EH (cell line): ENCODE measurements at regions not wholly inside any gene's neighbourhood (a gene's known extent, or its start where the extent isn't known, plus 50 kb on each side); places are given as distances from the start of the nearest gene placed in this dataset.

Experiments
- DNase-seq: peaks from one replicate; pipeline ENCODE4 v3.0.0-alpha.2; 2015; ENCODE audit warnings: low read depth

DNA sequence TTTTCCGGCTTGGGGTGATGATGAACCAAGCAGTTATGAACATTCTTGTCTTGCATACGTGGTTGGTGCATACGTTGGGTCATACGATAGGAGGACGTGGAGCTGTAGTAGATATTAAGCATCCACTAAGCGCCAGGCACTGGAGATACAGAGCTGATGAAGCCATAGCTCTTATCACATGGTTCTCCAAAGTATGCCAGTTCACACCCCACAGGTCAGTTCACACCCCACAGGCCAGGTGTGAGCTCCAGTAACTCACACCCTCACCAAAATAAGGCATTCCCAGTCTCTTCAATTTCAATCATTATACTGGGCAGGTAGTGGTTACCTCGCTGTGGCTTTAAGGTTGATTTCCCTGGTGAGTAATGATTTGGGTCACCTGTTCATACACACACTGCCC is 335.5 kb downstream of the FOXL1 start:
- DNase-seq = no peak

DNA sequence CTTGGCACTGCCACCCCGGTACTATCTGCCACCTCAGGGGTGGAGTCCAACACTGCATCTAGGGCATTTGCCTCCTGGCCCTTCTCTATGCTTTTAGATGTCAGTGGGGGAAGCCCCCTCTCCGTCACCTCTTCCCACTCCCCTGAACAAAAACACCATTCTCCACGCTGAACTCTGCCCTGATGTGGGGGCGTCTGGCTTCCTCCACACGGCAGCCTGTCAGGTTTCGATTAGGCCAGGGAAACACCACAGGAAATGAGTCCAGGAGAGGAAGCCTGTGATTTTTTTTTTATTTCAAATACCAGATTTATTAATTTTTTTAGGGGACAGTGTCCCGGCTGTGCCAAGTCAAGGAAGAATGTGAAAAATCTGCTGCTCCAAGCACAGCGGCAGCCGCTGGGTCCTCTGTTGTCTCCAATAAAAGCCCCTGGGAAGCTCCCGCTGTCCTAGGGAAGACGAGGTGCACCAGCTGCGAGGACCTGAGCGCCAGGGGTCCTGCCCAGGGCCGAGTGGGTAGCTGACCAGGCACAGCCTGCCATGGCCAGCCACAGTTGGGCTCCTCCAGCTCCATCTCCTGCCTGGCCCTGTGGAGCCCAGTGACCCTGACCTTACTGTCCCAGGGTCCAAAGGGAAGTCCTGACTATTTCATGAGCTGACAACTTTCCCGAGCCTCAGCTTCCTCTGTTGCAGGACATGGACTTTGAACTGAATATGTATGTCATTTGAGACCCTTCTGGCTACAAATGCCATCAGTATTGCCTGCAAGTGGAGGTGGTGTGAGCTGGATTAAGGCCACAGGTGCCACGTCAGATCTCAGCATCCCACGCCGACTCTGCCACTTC is 336.7 kb downstream of the FOXL1 start:
- DNase-seq = no peak

DNA sequence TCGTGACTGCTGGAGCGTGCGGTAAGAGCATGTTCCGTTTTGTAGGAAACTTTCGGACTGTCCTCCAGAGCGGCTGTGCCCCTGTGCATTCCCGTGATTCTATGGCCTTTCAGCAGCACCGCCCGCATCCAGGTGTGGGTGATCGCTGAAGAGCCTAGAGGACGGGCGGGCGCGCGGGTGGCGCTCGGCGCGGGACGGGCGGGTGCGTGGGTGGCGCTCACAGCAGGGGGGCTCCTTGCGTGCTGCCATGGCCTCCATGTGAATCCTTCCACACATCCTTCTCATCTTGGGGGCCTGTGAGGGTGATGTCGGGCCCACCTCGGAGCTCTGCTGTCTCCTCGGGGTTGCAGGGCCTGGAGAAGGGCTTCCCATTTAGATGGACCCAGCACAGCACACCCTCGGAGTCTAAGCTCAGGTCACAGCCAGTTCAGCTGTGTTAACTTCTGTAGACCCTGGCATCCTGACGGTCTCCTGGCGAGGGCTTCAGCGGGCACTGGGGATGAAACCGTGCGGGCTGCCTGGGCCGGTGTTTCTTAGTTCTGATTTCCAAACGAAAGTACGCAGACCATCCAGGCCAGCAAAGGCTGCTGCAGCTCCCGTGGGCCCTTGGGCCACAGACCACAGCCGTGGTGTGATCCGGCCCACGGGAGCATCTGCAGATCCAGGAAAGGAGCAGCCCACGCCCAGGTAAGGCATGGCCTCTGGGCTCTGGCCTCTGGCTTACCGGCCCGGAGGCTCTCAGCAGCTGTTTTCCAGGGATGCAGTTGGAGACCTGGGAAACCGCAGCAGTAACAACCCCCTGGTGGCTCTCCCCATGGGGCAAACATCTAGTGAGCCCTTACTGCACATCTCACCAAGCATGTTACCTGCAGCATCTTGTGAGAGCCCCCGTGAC is 339.4 kb downstream of the FOXL1 start:
- no peak for DNase-seq

GRCh38 chr16:86918637-86919036 is 340.3 kb downstream of the FOXL1 start:
- no peak for DNase-seq

- no peak for DNase-seq
Observed at GRCh38 chr16:86919078-86919477, 340.7 kb downstream of the FOXL1 start.

GRCh38 chr16:86919578-86920305 is 341.4 kb downstream of the FOXL1 start:
- DNase-seq = no peak

DNA sequence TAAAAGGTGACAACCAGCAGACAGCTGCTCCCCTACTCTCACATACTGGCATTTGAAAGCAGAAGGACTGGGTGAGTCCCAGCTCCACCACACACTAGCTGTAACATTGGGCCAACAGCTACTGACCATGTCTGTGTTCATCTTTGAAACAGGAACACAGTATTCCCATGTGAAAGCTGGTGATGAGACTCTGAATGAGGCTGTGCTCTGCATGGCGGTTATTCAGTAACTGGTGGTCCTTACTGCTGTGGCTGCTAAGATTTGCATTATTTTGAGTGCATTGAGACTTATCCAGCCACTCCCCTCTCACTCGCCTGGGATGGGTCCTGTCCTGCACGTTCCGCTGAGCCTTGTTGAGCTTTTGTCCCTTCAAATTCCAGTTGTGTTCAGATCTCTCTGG is 342.9 kb downstream of the FOXL1 start:
- no peak for DNase-seq

- no peak for DNase-seq
Observed at GRCh38 chr16:86922311-86922710, 344.0 kb downstream of the FOXL1 start.

- no peak for DNase-seq
Observed at GRCh38 chr16:86923656-86924055, 345.3 kb downstream of the FOXL1 start.

GRCh38 chr16:86924537-86924936 is 346.2 kb downstream of the FOXL1 start:
- DNase-seq = peak; percentile 50

DNA sequence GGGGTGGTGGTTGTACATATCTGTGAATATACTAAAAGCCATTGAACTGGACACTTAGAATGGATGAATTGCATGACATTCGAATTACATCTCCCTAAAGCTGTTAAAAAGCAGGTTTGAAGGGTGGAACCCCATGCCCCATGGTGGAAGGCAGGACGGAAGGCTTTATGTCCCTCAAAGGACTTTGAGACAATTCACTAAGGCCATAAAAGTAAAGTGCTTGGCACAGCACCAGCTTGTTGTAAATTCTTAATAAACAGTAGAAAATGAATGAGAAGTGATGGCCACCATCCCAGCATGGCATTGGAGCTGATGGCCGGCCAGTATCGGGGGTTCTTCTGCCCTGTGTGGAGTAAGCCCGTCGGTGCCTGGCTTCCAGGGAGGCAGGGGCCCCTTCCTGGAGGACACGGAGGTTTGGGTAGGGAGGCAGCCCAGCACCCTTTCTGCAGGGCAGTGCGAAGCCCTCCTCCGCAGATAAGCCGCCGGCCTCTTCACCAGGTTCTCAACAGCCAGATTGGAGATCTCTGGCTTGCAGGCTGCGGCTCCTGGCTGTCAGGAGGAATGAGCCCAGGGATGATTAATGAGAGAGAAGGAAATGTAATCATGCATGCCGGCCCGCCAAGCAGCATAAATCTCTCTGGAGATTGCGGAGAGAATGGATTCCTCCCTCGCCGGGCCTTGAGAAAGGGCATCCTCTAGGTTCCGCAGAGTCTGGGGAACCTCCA is 346.9 kb downstream of the FOXL1 start:
- no peak for DNase-seq

DNA sequence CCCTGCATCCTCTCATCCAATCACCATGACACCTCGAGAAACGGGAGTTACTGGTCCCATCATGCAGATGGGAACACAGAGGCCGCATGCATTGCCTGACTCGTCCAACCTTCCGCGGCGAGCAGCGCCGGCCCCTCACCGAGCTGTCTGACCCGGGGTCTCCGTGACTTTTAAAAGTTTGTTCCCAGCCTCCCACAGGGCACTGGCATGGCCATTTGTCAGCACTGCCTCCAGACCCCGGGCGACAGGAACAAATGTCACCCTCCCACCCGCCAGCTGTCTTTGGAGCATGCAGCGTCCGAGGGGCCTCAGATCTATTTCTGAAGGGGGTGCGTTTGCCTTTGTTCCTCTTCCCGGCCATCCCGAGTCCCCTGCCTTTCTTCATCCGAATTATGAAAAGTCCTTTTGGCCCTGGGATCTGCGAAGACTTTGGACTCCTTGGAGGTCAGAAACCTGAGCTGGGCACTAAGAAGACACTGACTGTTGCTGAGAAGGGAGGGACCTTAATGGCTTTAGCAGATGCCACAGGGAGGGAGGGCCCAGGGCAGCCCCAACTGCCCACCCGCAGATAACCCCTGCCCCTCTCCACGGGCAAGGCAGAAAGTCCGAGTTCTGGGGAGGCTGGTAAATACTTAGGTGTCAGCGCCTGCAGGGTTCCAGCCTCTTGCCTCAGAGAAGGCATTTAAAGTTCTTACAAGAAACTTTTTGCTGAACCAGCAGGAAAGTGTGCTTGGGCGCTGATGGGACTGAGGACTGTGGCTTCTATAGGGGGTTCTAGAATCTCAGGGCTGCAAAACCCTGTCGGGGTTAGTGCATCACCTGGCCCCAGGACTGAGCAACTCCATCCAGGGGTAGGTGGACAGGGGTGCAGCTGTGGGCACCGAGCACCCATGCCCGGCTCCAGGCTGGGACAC is 348.1 kb downstream of the FOXL1 start:
- no peak for DNase-seq

DNA sequence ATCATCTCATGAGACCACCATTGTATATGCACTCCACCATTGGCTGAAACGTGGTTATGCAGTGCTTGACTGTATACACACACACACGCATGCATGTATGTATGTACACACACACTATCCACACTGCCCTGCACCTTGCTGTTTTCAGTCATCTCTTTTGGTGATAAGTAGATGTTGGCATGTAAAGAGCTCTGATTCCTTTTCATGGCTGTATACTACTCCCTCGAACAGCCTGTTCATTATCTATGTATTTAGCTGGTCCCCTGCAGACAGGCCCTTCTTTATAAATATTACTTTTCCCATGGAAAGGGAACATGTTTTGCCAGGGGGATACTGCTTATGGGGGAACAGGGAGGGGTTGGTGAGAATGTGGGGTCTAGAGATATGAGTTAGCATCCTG is 349.4 kb downstream of the FOXL1 start:
- DNase-seq = no peak

GRCh38 chr16:86928523-86929011 is 350.2 kb downstream of the FOXL1 start:
- no peak for DNase-seq

GRCh38 chr16:86929057-86929871 is 350.9 kb downstream of the FOXL1 start:
- DNase-seq = no peak

GRCh38 chr16:86930001-86930400 is 351.7 kb downstream of the FOXL1 start:
- DNase-seq = no peak

DNA sequence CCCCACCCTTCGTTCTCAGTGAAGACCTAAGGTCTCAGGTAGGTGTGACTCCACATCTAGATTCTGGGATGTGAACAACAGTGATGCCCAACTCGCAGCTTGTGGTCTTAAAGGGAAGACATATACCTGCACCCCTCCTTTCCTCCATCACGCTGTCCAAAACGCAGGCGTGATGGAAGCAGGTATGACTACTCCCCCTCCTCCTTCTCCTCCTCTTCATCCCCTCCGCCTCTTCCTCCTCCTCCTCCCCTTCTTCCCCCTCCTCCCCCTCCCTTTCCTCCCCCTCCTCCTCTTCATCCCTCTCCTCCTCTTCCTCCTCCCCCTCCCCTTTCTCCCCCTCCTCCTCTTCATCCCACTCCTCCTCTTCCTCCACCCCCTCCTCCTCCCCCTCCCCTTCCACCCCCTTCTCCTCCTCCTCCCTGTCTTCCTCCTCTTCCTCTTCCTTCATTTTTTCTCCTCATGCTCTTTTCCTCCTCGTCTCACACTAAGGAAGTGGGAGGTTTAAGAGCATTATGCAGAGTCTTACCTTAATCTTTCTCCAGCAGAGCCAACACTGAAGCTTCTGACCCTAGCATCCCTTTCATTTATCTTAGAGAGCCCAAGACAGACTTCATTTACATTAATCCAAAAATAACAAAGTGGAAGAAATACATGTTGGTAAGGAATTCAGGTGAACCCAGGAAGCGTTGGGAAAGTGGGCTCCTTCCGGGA is 352.5 kb downstream of the FOXL1 start:
- DNase-seq = no peak

GRCh38 chr16:86931410-86931941 is 353.1 kb downstream of the FOXL1 start:
- DNase-seq = peak; percentile 92
